ENCODE measurements at regions not wholly inside any gene's neighbourhood (a gene's known extent, or its start where the extent isn't known, plus 50 kb on each side); places are given as distances from the start of the nearest gene placed in this dataset.

DNA sequence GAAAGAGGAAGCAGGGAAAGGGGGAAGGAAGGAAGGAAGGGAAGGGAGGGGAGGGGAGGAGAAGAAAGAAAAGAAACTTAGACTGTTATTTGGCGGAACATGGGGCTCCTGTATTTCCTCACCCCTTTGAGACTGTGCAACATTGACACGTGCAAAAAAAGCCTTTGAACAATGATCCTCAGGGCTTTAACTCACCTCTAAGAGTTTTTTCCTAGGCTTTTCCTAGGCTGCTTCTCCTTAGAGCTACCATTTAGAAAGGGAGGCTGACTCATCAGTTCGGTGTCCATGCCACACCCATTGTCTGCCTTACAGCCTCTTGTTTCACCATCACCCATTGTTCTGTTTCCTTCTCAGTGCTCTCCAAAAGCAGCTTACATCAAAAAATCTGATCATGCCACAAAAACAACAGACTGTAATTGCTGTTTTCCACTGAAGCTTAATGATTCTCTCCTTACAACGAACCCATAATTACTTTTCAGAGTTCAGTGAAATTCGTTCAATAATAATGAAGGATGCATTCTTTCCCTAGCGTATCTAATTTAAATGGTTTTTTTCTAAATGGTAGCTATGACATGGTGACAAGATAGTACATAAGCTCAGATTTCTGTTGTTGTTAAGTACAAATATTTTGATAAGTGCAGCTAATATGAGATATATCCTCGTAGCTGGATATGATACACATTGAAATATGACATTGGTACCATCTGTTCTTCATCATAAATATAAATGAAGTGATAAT is 90.8 kb downstream of the PRLHR start:
- H3K4me2 ChIP-seq (ENCODE audit: low read depth, low read length, poor library complexity, severe bottlenecking): no peak overlapping the region
- peaks cover 11% of the 10 kb centered on the region for H3K4me1 ChIP-seq (ENCODE audit: low read length)
- no peak overlapping the region for H2AFZ ChIP-seq (ENCODE audit: low read length)
- no peaks in the 10 kb centered on the region for H3K36me3 ChIP-seq (ENCODE audit: insufficient read depth, low read length)
- no peak overlapping the region for H3K9ac ChIP-seq (ENCODE audit: low read length)
- no peaks in the 10 kb centered on the region for H3K27me3 ChIP-seq (ENCODE audit: low read length)
- H4K20me1 ChIP-seq (ENCODE audit: insufficient read depth, low read depth, low read length): no peaks in the 10 kb centered on the region
- H3K9me3 ChIP-seq (ENCODE audit: low read length): no peaks in the 10 kb centered on the region
- no peak overlapping the region for H3K4me3 ChIP-seq (ENCODE audit: low read length)
- H3K79me2 ChIP-seq (ENCODE audit: low read length): no peaks in the 10 kb centered on the region
- no peaks in the 10 kb centered on the region for H3K9me2 ChIP-seq (replicated peaks; ENCODE audit: insufficient read depth, low read length)
- no peak for DNase-seq
- no peak overlapping the region for H3K27ac ChIP-seq (ENCODE audit: low read length)

DNA sequence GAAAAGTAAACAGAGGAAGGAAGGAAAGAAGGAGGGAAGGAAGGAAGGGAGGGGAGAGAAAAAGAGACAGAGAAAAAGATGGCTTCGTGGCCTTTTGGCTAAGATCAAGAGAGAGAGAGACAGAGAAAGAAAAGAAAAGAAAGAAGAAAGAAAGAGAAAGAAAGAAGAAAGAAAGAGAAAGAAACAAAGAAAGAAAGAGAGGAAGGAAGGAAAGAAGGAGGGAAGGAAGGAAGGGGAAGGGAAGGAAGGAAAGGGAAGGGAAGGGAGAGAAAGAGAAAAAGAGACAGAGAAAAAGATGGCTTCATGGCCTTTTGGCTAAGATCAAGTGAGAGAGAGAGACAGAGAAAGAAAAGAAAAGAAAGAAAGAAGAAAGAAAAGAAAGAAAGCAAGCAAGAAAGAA is 91.4 kb downstream of the PRLHR start:
- H3K4me3 ChIP-seq (ENCODE audit: low read length): no peak overlapping the region
- no peaks in the 10 kb centered on the region for H3K79me2 ChIP-seq (ENCODE audit: low read length)
- H3K9ac ChIP-seq (ENCODE audit: low read length): no peak overlapping the region
- H3K4me1 ChIP-seq (ENCODE audit: low read length): peaks cover 11% of the 10 kb centered on the region
- no peaks in the 10 kb centered on the region for H3K36me3 ChIP-seq (ENCODE audit: insufficient read depth, low read length)
- no peaks in the 10 kb centered on the region for H3K9me2 ChIP-seq (replicated peaks; ENCODE audit: insufficient read depth, low read length)
- no peak overlapping the region for H3K4me2 ChIP-seq (ENCODE audit: low read depth, low read length, poor library complexity, severe bottlenecking)
- H3K27ac ChIP-seq (ENCODE audit: low read length): no peak overlapping the region
- H4K20me1 ChIP-seq (ENCODE audit: insufficient read depth, low read depth, low read length): no peaks in the 10 kb centered on the region
- no peak for DNase-seq
- no peaks in the 10 kb centered on the region for H3K27me3 ChIP-seq (ENCODE audit: low read length)
- H2AFZ ChIP-seq (ENCODE audit: low read length): no peak overlapping the region
- no peaks in the 10 kb centered on the region for H3K9me3 ChIP-seq (ENCODE audit: low read length)

DNA sequence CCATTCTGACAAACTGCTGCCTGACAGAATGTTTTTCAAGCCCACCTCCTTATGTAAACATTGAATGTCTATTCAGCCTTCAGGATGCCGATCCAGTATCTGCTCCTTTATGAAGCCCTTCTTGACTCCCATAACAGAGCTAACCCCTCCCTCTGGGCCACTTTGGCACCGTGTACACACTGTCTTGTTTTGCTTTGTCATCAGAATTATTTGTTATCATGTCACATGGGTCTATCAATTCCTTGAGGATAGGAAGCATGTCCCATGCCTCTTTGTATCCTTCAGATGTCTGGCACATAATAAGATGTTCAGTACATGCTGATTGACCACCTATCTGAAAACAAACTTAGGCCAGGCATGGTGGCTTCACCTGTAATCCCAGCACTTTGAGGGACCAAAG is 92.3 kb downstream of the PRLHR start:
- no peak for DNase-seq
- Histone ChIP-seq H3K9me2 (replicated peaks; ENCODE audit: insufficient read depth, low read length) (no peaks in the 10 kb centered on the region), H3K9ac (ENCODE audit: low read length) (no peak overlapping the region), H3K4me2 (ENCODE audit: low read depth, low read length, poor library complexity, severe bottlenecking) (no peak overlapping the region), H3K36me3 (ENCODE audit: insufficient read depth, low read length) (no peaks in the 10 kb centered on the region), H3K79me2 (ENCODE audit: low read length) (no peaks in the 10 kb centered on the region), H3K9me3 (ENCODE audit: low read length) (no peaks in the 10 kb centered on the region), H3K4me1 (ENCODE audit: low read length) (peaks cover 11% of the 10 kb centered on the region), H3K4me3 (ENCODE audit: low read length) (no peak overlapping the region), H3K27me3 (ENCODE audit: low read length) (no peaks in the 10 kb centered on the region), H3K27ac (ENCODE audit: low read length) (no peak overlapping the region), H2AFZ (ENCODE audit: low read length) (no peak overlapping the region), H4K20me1 (ENCODE audit: insufficient read depth, low read depth, low read length) (no peaks in the 10 kb centered on the region)

DNA sequence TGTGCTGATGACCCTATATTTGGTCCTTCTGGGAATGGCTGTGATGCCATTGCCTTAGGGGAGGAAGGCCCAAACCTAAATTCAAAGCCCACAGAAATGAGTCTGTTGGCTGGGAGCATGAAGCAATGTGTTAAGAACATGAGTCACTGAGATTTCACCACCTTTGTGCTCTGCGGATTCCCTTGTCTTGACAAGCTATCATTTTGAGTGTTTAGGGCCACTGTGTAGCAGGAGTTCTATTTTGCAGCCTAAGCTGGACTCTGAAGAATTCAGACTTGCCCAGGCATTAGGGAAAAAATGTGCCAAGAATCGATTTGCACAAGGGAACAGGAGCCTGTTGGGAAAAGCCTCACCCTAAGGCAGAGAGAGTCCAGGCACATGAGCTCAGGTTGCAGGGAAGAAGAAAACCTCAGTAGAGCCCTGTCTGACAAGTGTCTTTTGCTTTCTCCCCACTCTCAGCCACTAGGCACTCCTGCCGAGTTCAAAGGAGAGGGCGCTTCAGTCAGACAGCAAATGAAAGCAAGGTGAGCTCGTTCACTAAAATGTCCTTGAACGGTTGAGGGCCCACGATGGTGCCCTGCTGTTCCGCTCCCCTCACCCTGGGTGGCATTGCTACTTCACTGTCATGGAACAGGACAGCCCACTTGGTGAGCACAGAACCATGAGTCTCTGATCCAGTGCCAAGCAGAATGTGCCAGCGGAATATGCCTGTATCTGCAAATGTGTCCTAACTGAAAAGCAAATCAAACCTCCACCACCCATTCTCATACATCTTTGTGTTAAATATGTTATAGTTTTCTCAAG is 93.6 kb downstream of the PRLHR start:
- Histone ChIP-seq H3K27me3 (ENCODE audit: low read length) (no peaks in the 10 kb centered on the region), H3K9me2 (replicated peaks; ENCODE audit: insufficient read depth, low read length) (no peaks in the 10 kb centered on the region), H3K4me2 (ENCODE audit: low read depth, low read length, poor library complexity, severe bottlenecking) (no peak overlapping the region), H3K79me2 (ENCODE audit: low read length) (no peaks in the 10 kb centered on the region), H3K36me3 (ENCODE audit: insufficient read depth, low read length) (no peaks in the 10 kb centered on the region), H3K27ac (ENCODE audit: low read length) (no peak overlapping the region), H3K4me1 (ENCODE audit: low read length) (peaks cover 4% of the 10 kb centered on the region), H2AFZ (ENCODE audit: low read length) (no peak overlapping the region), H3K9ac (ENCODE audit: low read length) (no peak overlapping the region), H3K4me3 (ENCODE audit: low read length) (no peak overlapping the region), H4K20me1 (ENCODE audit: insufficient read depth, low read depth, low read length) (no peaks in the 10 kb centered on the region), H3K9me3 (ENCODE audit: low read length) (no peaks in the 10 kb centered on the region)
- no peak for DNase-seq

DNA sequence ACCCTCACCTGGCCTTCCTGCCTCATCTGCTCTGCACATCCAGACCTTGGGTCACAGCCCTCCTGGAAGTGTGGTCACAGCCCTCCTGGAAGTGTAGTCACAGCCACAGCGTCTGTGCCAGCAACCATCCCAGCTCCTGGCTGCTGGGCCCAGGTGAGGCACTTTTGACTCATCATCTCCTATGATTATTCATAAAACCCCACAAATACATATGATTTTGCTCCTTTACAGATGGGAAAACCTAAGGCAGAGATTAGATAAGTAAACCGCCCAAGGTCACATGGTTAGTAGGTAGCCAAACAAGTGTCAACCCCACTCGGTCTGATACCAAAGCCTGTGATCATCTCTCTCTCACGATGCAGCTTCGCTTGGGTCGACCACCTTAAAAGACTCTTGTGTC is 94.3 kb downstream of the PRLHR start:
- H3K36me3 ChIP-seq (ENCODE audit: insufficient read depth, low read length): no peaks in the 10 kb centered on the region
- no peaks in the 10 kb centered on the region for H3K9me3 ChIP-seq (ENCODE audit: low read length)
- no peak overlapping the region for H3K4me3 ChIP-seq (ENCODE audit: low read length)
- H4K20me1 ChIP-seq (ENCODE audit: insufficient read depth, low read depth, low read length): no peaks in the 10 kb centered on the region
- H3K79me2 ChIP-seq (ENCODE audit: low read length): no peaks in the 10 kb centered on the region
- H3K27ac ChIP-seq (ENCODE audit: low read length): no peak overlapping the region
- H3K4me1 ChIP-seq (ENCODE audit: low read length): no peaks in the 10 kb centered on the region
- no peak overlapping the region for H2AFZ ChIP-seq (ENCODE audit: low read length)
- no peak overlapping the region for H3K4me2 ChIP-seq (ENCODE audit: low read depth, low read length, poor library complexity, severe bottlenecking)
- H3K9ac ChIP-seq (ENCODE audit: low read length): no peak overlapping the region
- no peaks in the 10 kb centered on the region for H3K27me3 ChIP-seq (ENCODE audit: low read length)
- DNase-seq: no peak
- H3K9me2 ChIP-seq (replicated peaks; ENCODE audit: insufficient read depth, low read length): no peaks in the 10 kb centered on the region

DNA sequence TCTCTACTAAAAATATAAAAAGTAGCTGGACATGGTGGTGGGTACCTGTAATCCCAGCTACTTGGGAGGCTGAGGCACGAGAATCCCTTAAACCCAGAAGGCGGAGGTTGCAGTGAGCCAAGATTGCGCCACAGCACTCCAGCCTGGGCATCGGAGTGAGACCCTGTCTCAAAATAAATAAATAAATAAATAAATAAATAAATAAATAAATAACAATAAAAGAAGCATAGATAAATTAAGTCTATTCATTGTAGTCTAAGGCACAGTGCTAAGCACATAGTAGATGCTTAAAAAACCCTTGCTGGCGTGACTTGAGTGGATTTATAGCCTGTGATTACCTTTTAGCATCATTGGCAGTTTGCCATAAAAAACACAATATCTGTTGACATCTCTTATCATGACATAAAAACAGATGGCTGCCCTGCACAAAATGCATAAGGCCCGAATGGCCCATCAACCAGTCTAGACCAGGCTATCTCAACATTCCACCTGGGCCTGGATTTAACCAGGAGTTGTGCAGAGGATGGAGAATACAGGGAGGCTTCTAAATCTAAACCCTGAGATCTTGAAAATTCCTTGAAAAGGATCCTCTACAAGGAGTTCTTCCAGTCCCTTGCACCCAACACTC is 94.9 kb downstream of the PRLHR start:
- Histone ChIP-seq H2AFZ (ENCODE audit: low read length) (no peak overlapping the region), H3K27ac (ENCODE audit: low read length) (no peak overlapping the region), H3K9me3 (ENCODE audit: low read length) (no peaks in the 10 kb centered on the region), H3K4me3 (ENCODE audit: low read length) (no peak overlapping the region), H4K20me1 (ENCODE audit: insufficient read depth, low read depth, low read length) (no peaks in the 10 kb centered on the region), H3K9me2 (replicated peaks; ENCODE audit: insufficient read depth, low read length) (no peaks in the 10 kb centered on the region), H3K79me2 (ENCODE audit: low read length) (no peaks in the 10 kb centered on the region), H3K36me3 (ENCODE audit: insufficient read depth, low read length) (no peaks in the 10 kb centered on the region), H3K4me1 (ENCODE audit: low read length) (no peaks in the 10 kb centered on the region), H3K4me2 (ENCODE audit: low read depth, low read length, poor library complexity, severe bottlenecking) (no peak overlapping the region), H3K9ac (ENCODE audit: low read length) (no peak overlapping the region), H3K27me3 (ENCODE audit: low read length) (no peaks in the 10 kb centered on the region)
- DNase-seq: no peak

DNA sequence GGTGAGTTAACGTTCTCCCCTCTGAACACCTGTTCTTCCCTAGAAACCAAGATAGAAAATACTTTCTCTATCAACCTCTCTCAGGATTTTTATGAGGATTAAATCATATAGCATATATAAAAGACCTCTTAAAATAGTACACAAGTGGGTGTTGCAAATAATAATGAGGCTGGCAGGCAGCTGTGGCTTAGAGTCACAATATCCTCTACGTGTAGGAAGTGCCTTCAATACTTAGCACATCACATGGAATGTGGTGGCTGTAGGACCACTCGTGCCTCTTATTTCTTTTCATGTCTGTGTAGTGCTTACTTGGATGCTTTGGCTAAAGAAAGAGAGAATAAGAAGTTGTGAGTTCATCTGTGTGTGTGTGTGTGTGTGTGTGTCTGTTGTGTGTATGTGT is 96.3 kb downstream of the PRLHR start:
- no peak overlapping the region for H3K27ac ChIP-seq (ENCODE audit: low read length)
- no peaks in the 10 kb centered on the region for H3K27me3 ChIP-seq (ENCODE audit: low read length)
- H3K9ac ChIP-seq (ENCODE audit: low read length): no peak overlapping the region
- no peak for DNase-seq
- H3K36me3 ChIP-seq (ENCODE audit: insufficient read depth, low read length): no peaks in the 10 kb centered on the region
- no peak overlapping the region for H3K4me3 ChIP-seq (ENCODE audit: low read length)
- H4K20me1 ChIP-seq (ENCODE audit: insufficient read depth, low read depth, low read length): no peaks in the 10 kb centered on the region
- H2AFZ ChIP-seq (ENCODE audit: low read length): no peak overlapping the region
- H3K4me1 ChIP-seq (ENCODE audit: low read length): no peaks in the 10 kb centered on the region
- no peak overlapping the region for H3K4me2 ChIP-seq (ENCODE audit: low read depth, low read length, poor library complexity, severe bottlenecking)
- no peaks in the 10 kb centered on the region for H3K9me3 ChIP-seq (ENCODE audit: low read length)
- H3K9me2 ChIP-seq (replicated peaks; ENCODE audit: insufficient read depth, low read length): no peaks in the 10 kb centered on the region
- no peaks in the 10 kb centered on the region for H3K79me2 ChIP-seq (ENCODE audit: low read length)

DNA sequence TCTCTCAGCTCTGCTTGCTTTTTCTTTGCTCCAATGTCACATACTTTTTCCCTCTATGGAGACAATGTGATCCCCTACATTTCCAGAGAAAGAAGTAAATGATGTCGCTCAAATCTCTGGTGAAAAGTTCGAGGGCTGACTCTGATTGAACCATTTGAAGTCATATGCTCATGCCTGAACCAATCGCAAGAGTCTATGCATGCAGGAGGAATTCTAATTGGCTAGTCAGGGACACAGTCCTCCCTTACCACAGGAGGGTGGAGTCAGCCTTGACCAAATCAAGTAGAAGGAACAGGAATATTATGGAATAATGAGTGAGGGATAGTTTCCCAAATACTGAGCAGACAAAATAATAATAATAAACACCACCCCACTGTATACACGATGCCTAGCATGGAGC is 96.8 kb downstream of the PRLHR start:
- Histone ChIP-seq H3K4me1 (ENCODE audit: low read length) (no peaks in the 10 kb centered on the region), H3K27me3 (ENCODE audit: low read length) (no peaks in the 10 kb centered on the region), H3K4me2 (ENCODE audit: low read depth, low read length, poor library complexity, severe bottlenecking) (no peak overlapping the region), H3K9ac (ENCODE audit: low read length) (no peak overlapping the region), H3K27ac (ENCODE audit: low read length) (no peak overlapping the region), H2AFZ (ENCODE audit: low read length) (no peak overlapping the region), H3K79me2 (ENCODE audit: low read length) (no peaks in the 10 kb centered on the region), H3K36me3 (ENCODE audit: insufficient read depth, low read length) (no peaks in the 10 kb centered on the region), H3K9me2 (replicated peaks; ENCODE audit: insufficient read depth, low read length) (no peaks in the 10 kb centered on the region), H3K9me3 (ENCODE audit: low read length) (no peaks in the 10 kb centered on the region), H3K4me3 (ENCODE audit: low read length) (no peak overlapping the region), H4K20me1 (ENCODE audit: insufficient read depth, low read depth, low read length) (no peaks in the 10 kb centered on the region)
- no peak for DNase-seq

All from Karpas-422 (cell line).